ENCODE measurements at regions not wholly inside any gene's neighbourhood (a gene's known extent, or its start where the extent isn't known, plus 50 kb on each side); places are given as distances from the start of the nearest gene placed in this dataset.

GRCh38 chr18:10381951-10382350 is 72.5 kb upstream of the APCDD1 start:
- Mint-ChIP-seq H3K27me3 (peaks cover 11% of the 10 kb centered on the region), H3K9me3 (no peaks in the 10 kb centered on the region), H3K27ac (no peak overlapping the region), H3K4me3 (no peak overlapping the region), H3K36me3 (ENCODE audit: low read depth) (no peaks in the 10 kb centered on the region), H3K4me1 (peaks cover 3% of the 10 kb centered on the region)
- no peak for DNase-seq
- CTCF ChIA-PET = no interaction called here
- POLR2A ChIA-PET = no interaction called here

- Mint-ChIP-seq H3K4me3 (no peak overlapping the region), H3K27ac (no peak overlapping the region), H3K4me1 (peaks cover 3% of the 10 kb centered on the region), H3K27me3 (peaks cover 11% of the 10 kb centered on the region), H3K9me3 (no peaks in the 10 kb centered on the region), H3K36me3 (ENCODE audit: low read depth) (no peaks in the 10 kb centered on the region)
- POLR2A ChIA-PET = no interaction called here
- CTCF ChIA-PET = no interaction called here
- DNase-seq = no peak
These were observed 68.4 kb upstream of the APCDD1 start for GRCh38 chr18:10386049-10386448.

GRCh38 chr18:10386956-10387355 is 67.5 kb upstream of the APCDD1 start:
- Mint-ChIP-seq H3K4me1 (peaks cover 12% of the 10 kb centered on the region), H3K36me3 (ENCODE audit: low read depth) (no peaks in the 10 kb centered on the region), H3K27ac (no peak overlapping the region), H3K4me3 (no peak overlapping the region), H3K27me3 (peaks cover 20% of the 10 kb centered on the region), H3K9me3 (no peaks in the 10 kb centered on the region)
- ChIA-PET POLR2A (no interaction called here), CTCF (no interaction called here)
- no peak for DNase-seq

- Mint-ChIP-seq H3K36me3 (ENCODE audit: low read depth) (no peaks in the 10 kb centered on the region), H3K4me3 (no peak overlapping the region), H3K9me3 (no peaks in the 10 kb centered on the region), H3K27me3 (peaks cover 22% of the 10 kb centered on the region), H3K4me1 (peaks cover 14% of the 10 kb centered on the region), H3K27ac (no peak overlapping the region)
- DNase-seq = no peak
- ChIA-PET POLR2A (no interaction called here), CTCF (no interaction called here)
These were observed 67.0 kb upstream of the APCDD1 start for GRCh38 chr18:10387399-10387798.

- DNase-seq = no peak
- H3K36me3 Mint-ChIP-seq (ENCODE audit: low read depth) = no peaks in the 10 kb centered on the region
- H3K9me3 Mint-ChIP-seq = no peaks in the 10 kb centered on the region
- CTCF ChIA-PET = no interaction called here
- POLR2A ChIA-PET = no interaction called here
- no peak overlapping the region for H3K27ac Mint-ChIP-seq
- peaks cover 26% of the 10 kb centered on the region for H3K27me3 Mint-ChIP-seq
- no peak overlapping the region for H3K4me3 Mint-ChIP-seq
- H3K4me1 Mint-ChIP-seq = peaks cover 14% of the 10 kb centered on the region
These were observed 66.1 kb upstream of the APCDD1 start for GRCh38 chr18:10388373-10388772.

- Mint-ChIP-seq H3K27ac (no peak overlapping the region), H3K4me3 (no peak overlapping the region), H3K27me3 (peaks cover 36% of the 10 kb centered on the region), H3K36me3 (ENCODE audit: low read depth) (no peaks in the 10 kb centered on the region), H3K9me3 (no peaks in the 10 kb centered on the region), H3K4me1 (peaks cover 13% of the 10 kb centered on the region)
- POLR2A ChIA-PET = no interaction called here
- CTCF ChIA-PET = no interaction called here
- DNase-seq = no peak
These were observed 62.9 kb upstream of the APCDD1 start for GRCh38 chr18:10391506-10391905.

- H3K27me3 Mint-ChIP-seq = peaks cover 33% of the 10 kb centered on the region
- H3K4me3 Mint-ChIP-seq = no peak overlapping the region
- H3K27ac Mint-ChIP-seq = no peak overlapping the region
- no peaks in the 10 kb centered on the region for H3K9me3 Mint-ChIP-seq
- POLR2A ChIA-PET = no interaction called here
- CTCF ChIA-PET = no interaction called here
- DNase-seq = no peak
- H3K4me1 Mint-ChIP-seq = peaks cover 1% of the 10 kb centered on the region
- no peaks in the 10 kb centered on the region for H3K36me3 Mint-ChIP-seq (ENCODE audit: low read depth)
These were observed 57.4 kb upstream of the APCDD1 start for GRCh38 chr18:10397004-10397403.

- Mint-ChIP-seq H3K27me3 (peaks cover 24% of the 10 kb centered on the region), H3K4me1 (no peaks in the 10 kb centered on the region), H3K9me3 (no peaks in the 10 kb centered on the region), H3K4me3 (no peak overlapping the region), H3K27ac (no peak overlapping the region), H3K36me3 (ENCODE audit: low read depth) (no peaks in the 10 kb centered on the region)
- POLR2A ChIA-PET = no interaction called here
- CTCF ChIA-PET = no interaction called here
- DNase-seq = no peak
These were observed 55.9 kb upstream of the APCDD1 start for GRCh38 chr18:10398571-10398970.

GRCh38 chr18:10399465-10399864 is 55.0 kb upstream of the APCDD1 start:
- no peaks in the 10 kb centered on the region for H3K4me1 Mint-ChIP-seq
- POLR2A ChIA-PET = no interaction called here
- no peak overlapping the region for H3K27ac Mint-ChIP-seq
- H3K4me3 Mint-ChIP-seq = no peak overlapping the region
- DNase-seq = no peak
- H3K27me3 Mint-ChIP-seq = peaks cover 19% of the 10 kb centered on the region
- CTCF ChIA-PET = no interaction called here
- no peaks in the 10 kb centered on the region for H3K9me3 Mint-ChIP-seq
- H3K36me3 Mint-ChIP-seq (ENCODE audit: low read depth) = no peaks in the 10 kb centered on the region

GRCh38 chr18:10400534-10401307 is 53.7 kb upstream of the APCDD1 start:
- ChIA-PET POLR2A (no interaction called here), CTCF (no interaction called here)
- DNase-seq = no peak
- Mint-ChIP-seq H3K36me3 (ENCODE audit: low read depth) (no peaks in the 10 kb centered on the region), H3K27ac (no peak overlapping the region), H3K27me3 (peaks cover 16% of the 10 kb centered on the region), H3K9me3 (no peaks in the 10 kb centered on the region), H3K4me3 (no peak overlapping the region), H3K4me1 (no peaks in the 10 kb centered on the region)

- CTCF ChIA-PET = no interaction called here
- no peaks in the 10 kb centered on the region for H3K36me3 Mint-ChIP-seq (ENCODE audit: low read depth)
These were observed 52.9 kb upstream of the APCDD1 start for GRCh38 chr18:10401521-10401920.

GRCh38 chr18:10401930-10402329 is 52.5 kb upstream of the APCDD1 start:
- POLR2A ChIA-PET = no interaction called here
- CTCF ChIA-PET = no interaction called here
- DNase-seq = no peak
- Mint-ChIP-seq H3K4me1 (no peaks in the 10 kb centered on the region), H3K27me3 (peaks cover 12% of the 10 kb centered on the region), H3K36me3 (ENCODE audit: low read depth) (no peaks in the 10 kb centered on the region), H3K9me3 (no peaks in the 10 kb centered on the region), H3K27ac (no peak overlapping the region), H3K4me3 (no peak overlapping the region)

More at GRCh38 chr18:10401521-10401920, 52.9 kb upstream of the APCDD1 start:
- Mint-ChIP-seq H3K4me1 (no peaks in the 10 kb centered on the region), H3K9me3 (no peaks in the 10 kb centered on the region), H3K27me3 (peaks cover 12% of the 10 kb centered on the region), H3K27ac (no peak overlapping the region), H3K4me3 (no peak overlapping the region)
- DNase-seq = no peak
- POLR2A ChIA-PET = no interaction called here

- Mint-ChIP-seq H3K9me3 (no peaks in the 10 kb centered on the region), H3K4me1 (no peaks in the 10 kb centered on the region), H3K27me3 (peaks cover 11% of the 10 kb centered on the region), H3K27ac (no peak overlapping the region), H3K4me3 (no peak overlapping the region), H3K36me3 (ENCODE audit: low read depth) (no peaks in the 10 kb centered on the region)
- CTCF ChIA-PET = no interaction called here
- DNase-seq = no peak
- POLR2A ChIA-PET = no interaction called here
These were observed 51.4 kb upstream of the APCDD1 start for GRCh38 chr18:10402871-10403559.

GRCh38 chr18:10403708-10404107 is 50.7 kb upstream of the APCDD1 start:
- H3K4me1 Mint-ChIP-seq = no peaks in the 10 kb centered on the region
- POLR2A ChIA-PET = no interaction called here
- no peak overlapping the region for H3K27ac Mint-ChIP-seq
- no peaks in the 10 kb centered on the region for H3K36me3 Mint-ChIP-seq (ENCODE audit: low read depth)
- no peak for DNase-seq
- H3K9me3 Mint-ChIP-seq = no peaks in the 10 kb centered on the region
- no peak overlapping the region for H3K4me3 Mint-ChIP-seq
- peaks cover 11% of the 10 kb centered on the region for H3K27me3 Mint-ChIP-seq
- CTCF ChIA-PET = no interaction called here
